HG03196 (cell line): ENCODE measurements at regions not wholly inside any gene's neighbourhood (a gene's known extent, or its start where the extent isn't known, plus 50 kb on each side); places are given as distances from the start of the nearest gene placed in this dataset.
A peak's percentile ranks its signal among the peaks of the same experiment; 100 is the strongest.

Experiments
- ATAC-seq: cut with Tn5 transposase; IDR thresholded peaks from one replicate; pipeline ENCODE4 v1.9.1; 2021; ENCODE audit not compliant: unreplicated experiment

- ATAC-seq, result peak; percentile 76
These were observed 173.9 kb upstream of the SLC25A13 start for GRCh38 chr7:96495751-96496216.

DNA sequence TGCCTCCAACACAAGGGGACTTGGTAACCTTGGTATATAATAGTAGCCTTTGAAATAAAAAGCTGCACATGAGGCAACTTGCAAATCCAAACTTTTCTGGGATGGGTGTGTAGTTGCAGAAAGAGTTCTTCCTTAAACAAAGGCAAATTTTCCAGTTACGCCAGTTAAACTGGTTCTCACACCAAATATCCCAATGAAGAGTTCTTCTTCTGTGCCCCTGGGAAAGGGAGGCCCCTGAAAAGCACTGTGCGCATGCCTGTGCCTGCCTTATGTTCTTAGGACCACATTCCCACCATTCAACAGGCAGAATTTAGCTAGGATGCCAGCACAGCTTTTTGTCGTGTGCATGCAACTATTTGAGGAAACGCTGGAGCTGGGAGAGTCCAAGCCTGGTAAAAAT lies 164.8 kb upstream of the SLC25A13 start:
- no peak for ATAC-seq

DNA sequence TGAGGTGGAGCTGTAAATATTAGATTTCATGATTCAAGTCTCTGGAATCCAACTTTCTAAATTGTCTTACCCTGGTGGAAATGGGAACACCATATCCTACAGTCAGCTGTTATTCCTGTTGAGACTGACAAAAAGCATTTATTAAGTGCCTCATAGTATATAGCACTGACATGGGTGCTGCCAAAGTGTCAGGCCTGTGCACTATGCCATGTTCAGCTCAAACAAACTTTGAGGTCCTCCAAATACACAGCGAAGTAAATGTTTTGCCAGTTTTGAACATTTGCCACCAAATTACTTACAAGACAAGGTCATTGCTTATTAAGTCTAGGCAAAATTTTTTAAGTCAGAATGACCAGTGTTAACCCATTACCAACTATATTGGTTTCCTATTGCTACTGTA lies 162.9 kb upstream of the SLC25A13 start:
- no peak for ATAC-seq

- ATAC-seq, result no peak
These were observed 162.2 kb upstream of the SLC25A13 start for GRCh38 chr7:96484091-96484490.

GRCh38 chr7:96481796-96482195 lies 159.9 kb upstream of the SLC25A13 start:
- no peak for ATAC-seq

GRCh38 chr7:96479015-96479645 lies 157.2 kb upstream of the SLC25A13 start:
- no peak for ATAC-seq

DNA sequence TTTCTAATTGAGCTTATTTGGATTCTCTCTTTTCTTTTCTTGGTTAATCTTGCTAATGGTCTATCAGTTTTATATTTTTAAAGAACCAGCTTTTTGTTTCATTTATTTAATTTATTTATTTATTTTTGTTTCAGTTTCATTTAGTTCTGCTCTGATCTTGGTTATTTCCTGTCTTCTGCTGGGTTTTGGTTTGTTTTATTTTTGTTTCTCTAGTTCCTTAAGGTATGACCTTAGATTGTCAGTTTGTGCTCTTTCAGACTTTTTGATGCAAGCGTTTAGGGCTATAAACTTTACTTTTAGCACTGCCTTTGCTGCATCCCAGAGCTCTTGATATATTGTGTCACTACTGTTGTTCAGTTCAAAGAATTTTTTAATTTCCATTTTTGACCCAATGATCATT lies 149.7 kb upstream of the SLC25A13 start:
- no peak for ATAC-seq

GRCh38 chr7:96452146-96452545 lies 130.2 kb upstream of the SLC25A13 start:
- ATAC-seq, result no peak

DNA sequence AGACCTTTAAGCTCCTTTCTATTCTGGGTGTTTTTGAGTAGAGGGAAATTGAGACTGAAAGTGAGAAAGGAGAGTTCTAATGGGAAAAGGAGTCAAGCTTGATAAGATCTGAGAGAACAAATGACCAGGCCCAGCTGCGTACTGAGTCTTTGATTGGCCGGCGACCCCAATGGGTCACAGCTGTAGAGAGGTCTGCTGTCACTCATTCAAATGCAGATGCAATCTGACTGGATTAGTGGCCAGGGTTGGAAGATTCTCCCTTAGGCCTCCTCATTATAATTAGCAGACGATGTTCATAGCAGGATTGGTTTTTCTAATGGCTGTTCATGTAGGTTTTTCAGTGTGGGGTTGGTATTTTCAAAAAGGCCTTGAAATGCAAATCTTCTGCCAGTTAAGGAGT lies 127.2 kb upstream of the SLC25A13 start:
- ATAC-seq, result no peak

- no peak for ATAC-seq
These were observed 125.3 kb upstream of the SLC25A13 start for GRCh38 chr7:96447109-96447645.

DNA sequence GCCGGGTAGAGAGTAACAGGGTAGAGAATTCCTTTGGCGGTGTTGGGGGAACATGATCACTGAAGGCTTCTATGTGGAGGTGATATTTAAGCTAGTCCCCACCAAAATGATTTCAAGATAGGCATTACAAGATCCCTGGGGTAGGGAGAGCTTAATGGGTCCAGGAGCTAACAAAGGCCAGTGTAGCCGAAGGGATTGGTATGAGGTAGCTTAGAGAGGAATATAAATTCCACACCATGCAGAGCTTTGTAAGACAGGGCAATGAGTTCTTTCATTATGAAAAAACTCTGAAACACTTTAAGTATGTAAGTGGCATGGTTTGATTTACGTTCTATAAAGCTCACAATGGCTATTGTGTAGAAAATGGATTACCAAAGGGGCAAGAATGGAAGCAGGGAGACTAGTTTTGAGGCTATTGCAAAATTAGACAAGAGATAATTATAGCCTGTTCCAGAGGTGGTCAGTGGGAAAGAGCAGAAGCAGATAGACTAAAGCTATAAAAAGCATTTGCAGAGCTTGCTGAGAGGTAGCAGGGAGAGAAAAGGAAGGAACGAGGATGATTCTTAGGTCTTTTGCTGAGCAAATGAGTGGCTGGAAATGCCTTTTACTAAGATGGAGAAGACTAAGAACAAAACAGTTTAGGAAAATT lies 119.7 kb upstream of the SLC25A13 start:
- ATAC-seq, result no peak

GRCh38 chr7:96440328-96440727 lies 118.4 kb upstream of the SLC25A13 start:
- no peak for ATAC-seq

DNA sequence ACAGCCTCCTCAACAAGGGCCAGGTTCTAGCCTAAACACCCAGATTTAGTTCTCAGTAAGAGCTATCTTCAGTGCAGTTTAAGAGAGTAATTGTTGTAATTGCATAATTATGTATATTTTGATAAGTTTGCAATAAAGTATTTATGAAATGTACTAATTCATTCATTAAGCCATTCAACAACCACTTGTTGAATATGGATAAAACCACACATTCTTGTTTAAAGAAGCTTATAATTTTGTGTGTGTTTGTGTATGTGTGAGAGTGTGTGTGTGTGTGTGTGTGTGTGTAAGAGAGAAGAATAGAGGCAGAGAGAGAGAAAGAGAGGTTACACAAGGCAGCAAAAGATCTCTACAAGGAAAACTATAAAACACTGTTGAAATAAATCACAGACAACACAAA lies 115.0 kb upstream of the SLC25A13 start:
- no peak for ATAC-seq

GRCh38 chr7:96430356-96430755 lies 108.5 kb upstream of the SLC25A13 start:
- no peak for ATAC-seq

DNA sequence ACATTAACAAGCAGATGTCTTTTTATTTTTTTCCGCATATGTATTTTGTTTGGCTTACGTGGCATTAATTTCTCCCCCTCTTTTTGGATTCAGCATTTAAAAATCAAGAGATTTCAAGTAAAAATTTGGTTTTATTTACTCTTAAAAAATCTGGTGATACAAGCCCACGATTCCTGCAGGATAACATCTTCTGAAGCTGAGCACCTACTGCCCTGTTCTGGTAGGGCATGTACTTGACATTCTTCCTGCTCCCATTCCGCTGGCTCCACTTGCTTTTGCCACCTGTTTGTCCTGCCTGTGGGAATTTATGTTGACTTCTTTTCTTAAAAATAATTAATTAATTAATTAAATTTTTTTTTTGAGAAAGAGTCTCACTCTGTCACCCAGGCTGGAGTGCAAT lies 105.2 kb upstream of the SLC25A13 start:
- ATAC-seq, result no peak

GRCh38 chr7:96426685-96427084 lies 104.8 kb upstream of the SLC25A13 start:
- ATAC-seq, result no peak

- ATAC-seq, result no peak
These were observed 104.1 kb upstream of the SLC25A13 start for GRCh38 chr7:96426027-96426426.

DNA sequence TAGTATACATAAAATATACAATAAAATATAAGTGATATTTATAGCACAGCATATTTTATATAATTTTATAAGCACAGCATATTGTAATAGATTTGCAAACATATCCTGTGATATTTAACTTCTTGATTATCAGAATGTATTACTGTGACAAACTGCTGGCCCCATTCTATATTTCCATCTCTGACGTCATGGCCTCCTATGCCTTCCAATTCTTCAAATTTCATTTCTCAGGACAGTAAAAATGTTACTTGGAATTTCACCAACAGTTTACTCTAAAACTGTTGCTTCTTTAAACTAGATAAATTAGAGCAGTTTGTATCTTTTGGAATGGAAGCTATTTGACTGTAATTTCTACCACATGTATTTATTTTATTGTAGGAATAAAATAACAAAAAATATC lies 102.5 kb upstream of the SLC25A13 start:
- no peak for ATAC-seq

DNA sequence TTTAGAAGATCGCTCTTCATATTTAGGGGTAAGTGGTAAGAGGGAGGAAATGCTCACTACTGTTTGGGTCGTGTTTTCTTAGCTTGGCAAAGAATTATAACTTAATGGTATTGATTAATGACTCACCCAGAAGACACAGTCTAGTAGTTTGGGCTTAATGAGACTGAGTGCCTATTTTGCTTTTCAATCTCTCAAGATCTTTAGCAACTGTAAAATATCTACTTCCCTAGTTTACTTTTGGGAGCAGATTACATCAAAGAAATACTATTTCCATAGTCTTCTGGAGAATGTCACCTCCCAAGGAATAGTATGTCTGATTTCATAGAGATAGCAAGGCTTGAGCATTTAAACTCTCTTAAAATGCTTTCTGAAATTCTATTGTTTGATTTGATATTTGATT lies 100.5 kb upstream of the SLC25A13 start:
- ATAC-seq, result no peak

GRCh38 chr7:96418581-96418980 lies 96.7 kb upstream of the SLC25A13 start:
- ATAC-seq, result no peak

DNA sequence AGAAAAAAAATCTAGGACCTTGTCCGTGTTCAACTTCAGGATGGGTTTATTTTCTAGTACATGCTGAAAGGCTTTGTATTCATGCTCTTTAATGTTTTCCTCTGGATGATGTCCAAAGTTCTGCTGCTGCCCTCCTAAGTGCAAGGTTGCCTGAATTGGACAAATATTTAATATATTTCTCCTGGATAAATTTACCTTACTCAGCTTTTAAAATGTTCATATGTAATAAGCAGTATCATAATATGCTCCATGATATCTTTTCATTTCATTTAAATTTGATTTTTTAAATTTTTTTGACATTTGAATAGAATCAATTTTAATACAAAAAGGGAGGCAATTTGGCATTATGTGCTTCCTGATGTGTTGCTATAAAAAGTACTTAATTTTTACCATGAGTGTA lies 95.9 kb upstream of the SLC25A13 start:
- no peak for ATAC-seq

DNA sequence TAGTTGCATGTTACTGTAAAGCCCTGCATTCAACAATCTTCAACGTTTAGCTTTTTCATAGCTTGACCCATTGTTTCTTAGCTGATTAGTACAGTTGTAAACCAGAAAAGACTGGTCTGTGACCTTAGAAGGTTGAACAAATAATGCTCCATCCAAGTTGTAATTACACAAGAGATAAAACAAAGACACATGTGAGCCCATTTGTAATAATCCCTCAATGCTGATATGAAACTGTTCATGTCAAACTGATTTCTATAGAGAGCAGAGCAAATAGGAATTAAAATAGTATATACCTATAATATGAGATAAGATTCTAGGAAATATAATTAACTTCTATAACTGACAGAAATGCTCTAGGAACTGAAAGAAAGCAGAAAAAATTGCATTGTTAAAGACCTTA lies 94.7 kb upstream of the SLC25A13 start:
- no peak for ATAC-seq

GRCh38 chr7:96416116-96416515 lies 94.2 kb upstream of the SLC25A13 start:
- ATAC-seq, result no peak
